ENCODE measurements at regions not wholly inside any gene's neighbourhood (a gene's known extent, or its start where the extent isn't known, plus 50 kb on each side); places are given as distances from the start of the nearest gene placed in this dataset.
"Not testable (repeated sequence)": the region's sequence is repeated elsewhere in the genome, so short reads cannot be mapped to it uniquely, and the experiment has no call there.

GRCh38 chrX:141520750-141521149 lies 63.8 kb downstream of the SPANXA1 start:
- DNase-seq (ENCODE audit: low read depth); H3K4me3 ChIP-seq (ENCODE audit: control insufficient read depth, low read depth, low read length): not testable (repeated sequence)

GRCh38 chrX:141475788-141476187 lies 108.8 kb downstream of the SPANXA1 start:
- DNase-seq (ENCODE audit: low read depth); H3K4me3 ChIP-seq (ENCODE audit: control insufficient read depth, low read depth, low read length): not testable (repeated sequence)

DNA sequence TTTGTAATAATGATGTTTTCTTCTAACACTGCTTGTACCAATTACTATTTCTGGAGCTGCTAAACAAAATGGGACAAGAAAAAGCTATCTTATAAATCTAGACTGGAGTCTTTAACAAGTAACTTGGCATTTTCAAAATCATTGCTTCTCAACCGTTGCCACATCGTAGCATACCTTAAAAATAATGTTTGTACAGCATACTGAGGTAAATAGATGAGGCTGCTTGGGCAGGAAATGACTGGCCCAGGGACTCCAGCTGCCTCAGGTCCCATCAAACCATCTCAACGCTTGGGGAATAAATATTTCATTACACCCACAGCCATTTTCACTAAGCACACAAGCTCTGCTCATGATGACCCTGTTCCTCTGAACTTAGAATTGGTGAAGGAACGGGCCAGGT lies 115.1 kb downstream of the SPANXA1 start:
- peak; percentile 10 for DNase-seq (ENCODE audit: low read depth)
- H3K4me3 ChIP-seq (ENCODE audit: control insufficient read depth, low read depth, low read length): no peak overlapping the region
- TF ChIP-seq CTCF (conservative IDR thresholded peaks at IDR 0.05; ENCODE audit: control insufficient read depth, insufficient read depth, low read depth, low read length): no peak

DNA sequence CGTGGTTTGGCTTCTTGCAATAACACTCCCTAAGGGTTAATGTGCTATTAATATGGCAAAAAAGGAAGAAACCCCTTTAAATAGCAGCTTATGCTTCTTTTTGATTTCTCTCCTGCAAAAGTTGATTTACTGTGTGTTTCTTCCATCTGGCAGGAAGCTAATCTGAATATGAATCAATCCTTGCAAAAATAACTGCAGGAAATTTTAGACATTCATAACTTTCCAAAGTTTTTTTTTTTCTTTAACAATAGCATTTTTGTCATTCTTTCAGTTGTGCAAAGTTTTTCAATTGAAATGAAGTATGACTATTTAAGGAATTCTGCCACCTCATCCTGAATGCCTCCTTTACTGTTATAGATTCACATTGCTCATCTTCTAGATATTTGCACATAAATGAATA lies 115.6 kb downstream of the SPANXA1 start:
- TF ChIP-seq CTCF (conservative IDR thresholded peaks at IDR 0.05; ENCODE audit: control insufficient read depth, insufficient read depth, low read depth, low read length): no peak
- peak; percentile 53 for DNase-seq (ENCODE audit: low read depth)
- no peak overlapping the region for H3K4me3 ChIP-seq (ENCODE audit: control insufficient read depth, low read depth, low read length)

DNA sequence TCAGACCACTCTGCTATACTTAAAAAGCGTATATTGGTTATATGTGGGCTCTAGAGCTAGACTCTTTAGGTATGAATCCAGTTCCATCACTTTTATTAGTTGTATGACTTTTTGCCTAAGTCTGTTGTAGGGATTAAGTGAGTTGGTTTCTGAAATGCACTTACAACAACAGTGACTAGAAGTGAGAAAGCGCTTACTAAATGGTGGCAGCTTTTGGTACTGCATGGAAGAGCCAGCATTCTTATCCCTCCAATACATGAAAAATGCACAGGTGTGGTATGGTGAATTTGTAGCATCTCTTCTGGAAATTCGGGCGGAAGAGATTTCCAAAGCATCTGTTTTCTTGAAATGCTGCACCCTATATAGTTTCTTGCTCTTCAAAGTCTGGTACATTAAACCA lies 117.1 kb downstream of the SPANXA1 start:
- no peak overlapping the region for H3K4me3 ChIP-seq (ENCODE audit: control insufficient read depth, low read depth, low read length)
- TF ChIP-seq CTCF (conservative IDR thresholded peaks at IDR 0.05; ENCODE audit: control insufficient read depth, insufficient read depth, low read depth, low read length): peak; percentile 14
- peak; percentile 6 for DNase-seq (ENCODE audit: low read depth)

- no peak for TF ChIP-seq CTCF (conservative IDR thresholded peaks at IDR 0.05; ENCODE audit: control insufficient read depth, insufficient read depth, low read depth, low read length)
- DNase-seq (ENCODE audit: low read depth): no peak
- H3K4me3 ChIP-seq (ENCODE audit: control insufficient read depth, low read depth, low read length): no peak overlapping the region
Observed at GRCh38 chrX:141455103-141455502, 129.4 kb downstream of the SPANXA1 start.

- DNase-seq (ENCODE audit: low read depth): no peak
- H3K4me3 ChIP-seq (ENCODE audit: control insufficient read depth, low read depth, low read length): no peak overlapping the region
- no peak for TF ChIP-seq CTCF (conservative IDR thresholded peaks at IDR 0.05; ENCODE audit: control insufficient read depth, insufficient read depth, low read depth, low read length)
Observed at GRCh38 chrX:141443922-141444321, 140.6 kb downstream of the SPANXA1 start.

GRCh38 chrX:141439651-141440050 lies 144.9 kb downstream of the SPANXA1 start:
- H3K4me3 ChIP-seq (ENCODE audit: control insufficient read depth, low read depth, low read length): no peak overlapping the region
- TF ChIP-seq CTCF (conservative IDR thresholded peaks at IDR 0.05; ENCODE audit: control insufficient read depth, insufficient read depth, low read depth, low read length): no peak
- peak; percentile 10 for DNase-seq (ENCODE audit: low read depth)
